Testis (tissue), 2 donors: ENCODE measurements at regions not wholly inside any gene's neighbourhood (a gene's known extent, or its start where the extent isn't known, plus 50 kb on each side); places are given as distances from the start of the nearest gene placed in this dataset.

ENCODE experiments used
- DNase-seq: peaks from one replicate; pipeline ENCODE4 v3.0.0-alpha.2; 2019
- H3K27ac ChIP-seq, 2 donors: fragments of 200-600 bp; sonication (generic); one replicate each; pipeline ENCODE4 v1.5.1; 2019
- H3K27me3 ChIP-seq: fragments of 200-600 bp; sonication (generic); one replicate; pipeline ENCODE4 v1.5.1; 2019
- H3K36me3 ChIP-seq: fragments of 200-600 bp; sonication (generic); one replicate; pipeline ENCODE4 v1.5.1; 2017; ENCODE audit warnings: low read depth; ENCODE audit errors: missing control alignments
- H3K4me1 ChIP-seq: fragments of 200-600 bp; sonication (generic); one replicate; pipeline ENCODE4 v1.5.1; 2019
- H3K4me3 ChIP-seq, 2 donors: fragments of 200-600 bp; sonication (generic); one replicate each; pipeline ENCODE4 v1.5.1; 2017 to 2019
- H3K9me3 ChIP-seq: fragments of 200-600 bp; sonication (generic); one replicate; pipeline ENCODE4 v1.5.1; 2017
- CTCF ChIP-seq, 3 experiments: fragments of 450-650 bp in 2 of 3; fragments of 200-600 bp in 1 of 3; sonication (generic) in 1 of 3; IDR thresholded peaks; one replicate each; pipeline ENCODE4 v1.5.1; 2016 to 2019; ENCODE audit warnings: antibody characterized with exemption in 3 of 3, mild to moderate bottlenecking in 2 of 3, moderate library complexity in 1 of 3
- POLR2A ChIP-seq: fragments of 450-650 bp; IDR thresholded peaks from one replicate; pipeline ENCODE4 v1.6.1; 2017; ENCODE audit warnings: antibody characterized with exemption, mild to moderate bottlenecking, moderate library complexity
- WGBS, 2 donors: methylation state at CpG; one replicate each; pipeline ENCODE4 v1.1.5; 2018; 5-methylcytosine and 5-hydroxymethylcytosine counted together
- intact Hi-C: fragments of 100-400 bp; cut with DNase I; formaldehyde crosslinking; loops from one replicate; pipeline ENCODE4 v1.15.1; 2023; ENCODE audit warnings: low total_unique reads

GRCh38 chr16:31710134-31710533, 163.5 kb upstream of the ZNF267 start:
- intact Hi-C loops = no loop called here
- Histone ChIP-seq H3K27me3 (no peaks in the 10 kb centered on the region), H3K36me3 (no peaks in the 10 kb centered on the region), H3K27ac (no peak overlapping the region), H3K4me1 (peaks cover 8% of the 10 kb centered on the region), H3K4me3 (no peak overlapping the region), H3K9me3 (no peaks in the 10 kb centered on the region)
- TF ChIP-seq POLR2A (no peak), CTCF (IDR thresholded peaks at IDR 0.05) (no peak)
- 82 to 88% methylated on average over 10 of the region's 10 CpGs for WGBS, 2 donors
- DNase-seq = no peak

GRCh38 chr16:31710880-31711279, 162.7 kb upstream of the ZNF267 start:
- Histone ChIP-seq H3K27me3 (no peaks in the 10 kb centered on the region), H3K36me3 (no peaks in the 10 kb centered on the region), H3K9me3 (no peaks in the 10 kb centered on the region), H3K4me1 (peaks cover 8% of the 10 kb centered on the region), H3K4me3 (no peak overlapping the region), H3K27ac (no peak overlapping the region)
- DNase-seq = no peak
- intact Hi-C loops = no loop called here
- 70 to 92% methylated on average over 5 of the region's 5 CpGs for WGBS, 2 donors
- TF ChIP-seq POLR2A = no peak
- no peak for TF ChIP-seq CTCF (IDR thresholded peaks at IDR 0.05)

- WGBS, 2 donors = 79 to 88% methylated on average over 3 to 7 of the region's 7 CpGs
- peaks cover 8% of the 10 kb centered on the region for H3K4me1 ChIP-seq
- intact Hi-C loops = no loop called here
- H3K27me3 ChIP-seq = no peaks in the 10 kb centered on the region
- H3K4me3 ChIP-seq = no peak overlapping the region
- H3K36me3 ChIP-seq = no peaks in the 10 kb centered on the region
- DNase-seq = no peak
- no peaks in the 10 kb centered on the region for H3K9me3 ChIP-seq
- no peak overlapping the region for H3K27ac ChIP-seq
- TF ChIP-seq POLR2A (no peak), CTCF (IDR thresholded peaks at IDR 0.05) (no peak)
These were observed 162.2 kb upstream of the ZNF267 start for GRCh38 chr16:31711344-31711845.

GRCh38 chr16:31712064-31712540, 161.5 kb upstream of the ZNF267 start:
- Histone ChIP-seq H3K4me1 (peaks cover 8% of the 10 kb centered on the region), H3K27ac (no peak overlapping the region), H3K27me3 (no peaks in the 10 kb centered on the region), H3K36me3 (no peaks in the 10 kb centered on the region), H3K9me3 (no peaks in the 10 kb centered on the region), H3K4me3 (no peak overlapping the region)
- TF ChIP-seq POLR2A (no peak), CTCF (IDR thresholded peaks at IDR 0.05) (no peak)
- DNase-seq = no peak
- intact Hi-C loops = no loop called here
- 86% methylated on average over 7 to 8 of the region's 8 CpGs for WGBS, 2 donors
